ENCODE measurements at regions not wholly inside any gene's neighbourhood (a gene's known extent, or its start where the extent isn't known, plus 50 kb on each side); places are given as distances from the start of the nearest gene placed in this dataset.
A peak's percentile ranks its signal among the peaks of the same experiment; 100 is the strongest.

DNA sequence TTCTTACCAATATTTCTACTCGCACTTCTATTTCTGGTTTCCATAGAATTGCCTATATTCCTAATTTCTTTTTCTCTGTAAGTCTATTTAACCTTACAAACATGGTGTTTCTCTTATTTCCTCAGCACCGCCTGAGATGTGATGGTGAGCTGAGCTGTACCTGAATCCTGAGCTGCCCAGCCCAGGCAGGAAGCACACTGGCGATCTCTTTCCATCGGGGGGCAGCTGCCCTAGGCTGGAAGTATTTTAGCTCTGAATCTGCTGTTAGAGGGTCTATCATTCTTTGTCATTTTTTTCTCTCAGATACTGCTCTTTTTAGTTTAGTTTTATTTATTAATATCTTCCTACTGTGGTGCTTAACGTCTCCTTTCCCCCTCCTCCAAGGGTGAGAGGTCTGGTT, 173.4 kb upstream of the SLC35B3 start:
- no TSS peak for BruUV-seq (replicated peaks)
- no peak for DNase-seq (ENCODE audit: low read depth, low spot score)
- no peak for ATAC-seq

GRCh38 chr6:8589941-8590729, 154.8 kb upstream of the SLC35B3 start:
- in situ Hi-C loops (cut with HindIII; ENCODE audit: low pct_unique_long_range_greater_than_20kb, low sequenced_read_pairs): no loop called here
- BruUV-seq (replicated peaks): no TSS peak
- no peak for DNase-seq (ENCODE audit: low read depth, low spot score)
- ChIA-PET CTCF (no interaction called here), POLR2A (interaction anchor here (0.6 kb wide), 1 partner anchor 46 kb away, joined by 3 read pairs; no protein-coding TSS in a partner anchor)
- peak; percentile 73 for ATAC-seq
- TF ChIP-seq POLR2AphosphoS5 (IDR thresholded peaks at IDR 0.05; ENCODE audit: low read depth, low read length) (no peak), CTCF (IDR thresholded peaks at IDR 0.05) (peak; percentile 17; the same call in 1 of the 2 replicates), SIN3A (IDR thresholded peaks at IDR 0.05; ENCODE audit: borderline replicate concordance, insufficient read depth, low read depth, low read length) (no peak)
- TF ChIP-seq, protein P1, sequence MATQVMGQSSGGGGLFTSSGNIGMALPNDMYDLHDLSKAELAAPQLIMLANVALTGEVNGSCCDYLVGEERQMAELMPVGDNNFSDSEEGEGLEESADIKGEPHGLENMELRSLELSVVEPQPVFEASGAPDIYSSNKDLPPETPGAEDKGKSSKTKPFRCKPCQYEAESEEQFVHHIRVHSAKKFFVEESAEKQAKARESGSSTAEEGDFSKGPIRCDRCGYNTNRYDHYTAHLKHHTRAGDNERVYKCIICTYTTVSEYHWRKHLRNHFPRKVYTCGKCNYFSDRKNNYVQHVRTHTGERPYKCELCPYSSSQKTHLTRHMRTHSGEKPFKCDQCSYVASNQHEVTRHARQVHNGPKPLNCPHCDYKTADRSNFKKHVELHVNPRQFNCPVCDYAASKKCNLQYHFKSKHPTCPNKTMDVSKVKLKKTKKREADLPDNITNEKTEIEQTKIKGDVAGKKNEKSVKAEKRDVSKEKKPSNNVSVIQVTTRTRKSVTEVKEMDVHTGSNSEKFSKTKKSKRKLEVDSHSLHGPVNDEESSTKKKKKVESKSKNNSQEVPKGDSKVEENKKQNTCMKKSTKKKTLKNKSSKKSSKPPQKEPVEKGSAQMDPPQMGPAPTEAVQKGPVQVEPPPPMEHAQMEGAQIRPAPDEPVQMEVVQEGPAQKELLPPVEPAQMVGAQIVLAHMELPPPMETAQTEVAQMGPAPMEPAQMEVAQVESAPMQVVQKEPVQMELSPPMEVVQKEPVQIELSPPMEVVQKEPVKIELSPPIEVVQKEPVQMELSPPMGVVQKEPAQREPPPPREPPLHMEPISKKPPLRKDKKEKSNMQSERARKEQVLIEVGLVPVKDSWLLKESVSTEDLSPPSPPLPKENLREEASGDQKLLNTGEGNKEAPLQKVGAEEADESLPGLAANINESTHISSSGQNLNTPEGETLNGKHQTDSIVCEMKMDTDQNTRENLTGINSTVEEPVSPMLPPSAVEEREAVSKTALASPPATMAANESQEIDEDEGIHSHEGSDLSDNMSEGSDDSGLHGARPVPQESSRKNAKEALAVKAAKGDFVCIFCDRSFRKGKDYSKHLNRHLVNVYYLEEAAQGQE (IDR thresholded peaks at IDR 0.05; ENCODE audit: insufficient read depth in 1 of 2, low read depth in 2 of 2, low read length in 1 of 2): no peak
- H3K4me1 ChIP-seq (ENCODE audit: control insufficient read depth, insufficient read depth, low read length): no peaks in the 10 kb centered on the region
- H3K4me3 ChIP-seq (ENCODE audit: low read depth in 2 of 2, low read length in 2 of 2): no peak overlapping the region
- no peaks in the 10 kb centered on the region for H3K27me3 ChIP-seq (ENCODE audit: control insufficient read depth, insufficient read depth, low read length)
- H3K36me3 ChIP-seq (ENCODE audit: control insufficient read depth, insufficient read depth, low read length): no peaks in the 10 kb centered on the region
- no peaks in the 10 kb centered on the region for H3K9me3 ChIP-seq (ENCODE audit: control insufficient read depth, insufficient read depth, low read depth, low read length)
- intact Hi-C loops (cut with micrococcal nuclease; ENCODE audit: unreplicated experiment): no loop called here
- no peak overlapping the region for H3K27ac ChIP-seq (ENCODE audit: low read length)

More for the DNA sequence above, 173.4 kb upstream of the SLC35B3 start:
- intact Hi-C loops (cut with micrococcal nuclease; ENCODE audit: unreplicated experiment): no loop called here
- Histone ChIP-seq H3K9me3 (ENCODE audit: control insufficient read depth, insufficient read depth, low read depth, low read length) (no peaks in the 10 kb centered on the region), H3K36me3 (ENCODE audit: control insufficient read depth, insufficient read depth, low read length) (no peaks in the 10 kb centered on the region), H3K4me1 (ENCODE audit: control insufficient read depth, insufficient read depth, low read length) (no peaks in the 10 kb centered on the region), H3K27ac (ENCODE audit: low read length) (no peak overlapping the region), H3K27me3 (ENCODE audit: control insufficient read depth, insufficient read depth, low read length) (no peaks in the 10 kb centered on the region; the same call in 1 of the 2 replicates), H3K4me3 (ENCODE audit: low read depth in 2 of 2, low read length in 2 of 2) (no peak overlapping the region)
- ChIA-PET POLR2A (no interaction called here), CTCF (no interaction called here)
- in situ Hi-C loops (cut with HindIII; ENCODE audit: low pct_unique_long_range_greater_than_20kb, low sequenced_read_pairs): no loop called here
- TF ChIP-seq TCF7L2 (IDR thresholded peaks at IDR 0.05; ENCODE audit: low read depth, low read length) (no peak), CTCF (IDR thresholded peaks at IDR 0.05) (no peak), POLR2AphosphoS5 (IDR thresholded peaks at IDR 0.05; ENCODE audit: low read depth, low read length) (no peak), SIN3A (IDR thresholded peaks at IDR 0.05; ENCODE audit: borderline replicate concordance, insufficient read depth, low read depth, low read length) (no peak)
- TF ChIP-seq, protein P1 (IDR thresholded peaks at IDR 0.05; ENCODE audit: insufficient read depth in 1 of 2, low read depth in 2 of 2, low read length in 1 of 2): no peak

Measured in Panc1 (cell line).